H1 (cell line): ENCODE measurements at regions not wholly inside any gene's neighbourhood (a gene's known extent, or its start where the extent isn't known, plus 50 kb on each side); places are given as distances from the start of the nearest gene placed in this dataset.

Source experiments
- CTCF ChIA-PET: fragments of 300-600 bp; sonication (Branson Sonifier 250); formaldehyde crosslinking; loops from one replicate; lab custom pipeline; 2021; ENCODE audit not compliant: partially characterized antibody; lab: Charles Lee
- POLR2A ChIA-PET: fragments of 300-600 bp; sonication (Branson Sonifier 250); formaldehyde crosslinking; loops from one replicate; lab custom pipeline; 2021; ENCODE audit warnings: inconsistent platforms; ENCODE audit not compliant: partially characterized antibody; lab: Charles Lee
- DNase-seq, 2 experiments: peaks; one replicate each; pipeline versions ENCODE4 v3.0.0 to v3.0.0-alpha.2; 2010 to 2022; ENCODE audit warnings: low spot score in 2 of 2, low read depth in 1 of 2, mixed read lengths in 1 of 2
- FAIRE-seq: peaks from 2 replicates; lab custom pipeline; 2011; peaks lifted over from hg19 to GRCh38; lab: Jason Lieb, UNC
- H2AFZ ChIP-seq: 2 replicates; pipeline ENCODE4 v1.8.1; 2012; ENCODE audit warnings: low read length, inconsistent platforms
- H2AK5ac ChIP-seq: 2 replicates; pipeline ENCODE4 v1.6.1; 2013; ENCODE audit warnings: low read depth, low read length
- H2BK120ac ChIP-seq: replicated peaks from 2 replicates; pipeline ENCODE3; 2013; ENCODE audit warnings: low read depth, low read length, inconsistent platforms
- H2BK12ac ChIP-seq: 2 replicates; pipeline ENCODE4 v1.6.1; 2013; ENCODE audit warnings: low read depth, low read length
- H2BK15ac ChIP-seq: 2 replicates; pipeline ENCODE4 v1.6.1; 2013; ENCODE audit warnings: low read length
- H2BK20ac ChIP-seq: 2 replicates; pipeline ENCODE4 v1.6.1; 2013; ENCODE audit warnings: low read length
- H2BK5ac ChIP-seq: 2 replicates; pipeline ENCODE4 v1.6.1; 2013; ENCODE audit warnings: low read depth, low read length
- H3K14ac ChIP-seq: 2 replicates; pipeline ENCODE4 v1.6.1; 2013; ENCODE audit warnings: inconsistent platforms; ENCODE audit not compliant: insufficient read length
- H3K18ac ChIP-seq: 2 replicates; pipeline ENCODE4 v1.6.1; 2013; ENCODE audit warnings: low read length; ENCODE audit errors: extremely low read depth
- H3K23ac ChIP-seq: 2 replicates; pipeline ENCODE4 v1.6.1; 2013; ENCODE audit warnings: inconsistent platforms; ENCODE audit not compliant: insufficient read length
- H3K23me2 ChIP-seq: 2 replicates; pipeline ENCODE4 v1.6.1; 2013; ENCODE audit warnings: low read depth, low read length
- H3K27ac ChIP-seq: 2 replicates; pipeline ENCODE4 v1.6.1; 2011; ENCODE audit warnings: low read depth, low read length, inconsistent platforms
- H3K27me3 ChIP-seq, 4 experiments: replicated peaks in 1 of 4; 1 replicate in 1 of 4; 2 replicates in 3 of 4; pipeline versions ENCODE4 v1.6.1 to v1.8.1; 2011 to 2013; ENCODE audit warnings: low read length in 3 of 4, mild to moderate bottlenecking in 3 of 4, inconsistent platforms in 2 of 4, mixed read lengths in 2 of 4, moderate library complexity in 1 of 4; ENCODE audit not compliant: control insufficient read depth in 3 of 4, insufficient read depth in 3 of 4; ENCODE audit errors: extremely low read depth in 1 of 4
- H3K36me3 ChIP-seq, 4 experiments: 2 replicates each; pipeline versions ENCODE4 v1.6.1 to v1.8.1; 2011 to 2013; ENCODE audit warnings: mild to moderate bottlenecking in 4 of 4, low read length in 3 of 4, moderate library complexity in 2 of 4, control low read depth in 1 of 4, inconsistent platforms in 1 of 4; ENCODE audit not compliant: insufficient read depth in 4 of 4, control insufficient read depth in 2 of 4
- H3K4ac ChIP-seq: replicated peaks from 2 replicates; pipeline ENCODE3; 2013; ENCODE audit warnings: low read length, low read depth, mixed read lengths, inconsistent platforms; ENCODE audit not compliant: insufficient read length
- H3K4me1 ChIP-seq, 4 experiments: replicated peaks in 1 of 4; 1 replicate in 1 of 4; 2 replicates in 3 of 4; pipeline versions ENCODE4 v1.6.1 to v1.8.1; 2011 to 2013; ENCODE audit warnings: low read length in 3 of 4, inconsistent platforms in 2 of 4, mixed read lengths in 1 of 4; ENCODE audit not compliant: insufficient read depth in 4 of 4, control insufficient read depth in 3 of 4
- H3K4me2 ChIP-seq, 2 experiments: 2 replicates each; pipeline versions ENCODE4 v1.6.1 to v1.8.1; 2011 to 2013; ENCODE audit warnings: low read depth in 2 of 2, low read length in 2 of 2, control low read depth in 1 of 2, inconsistent platforms in 1 of 2, mild to moderate bottlenecking in 1 of 2; ENCODE audit not compliant: insufficient read depth in 1 of 2
- H3K4me3 ChIP-seq, 4 experiments: fragments of 200-600, 300-600 bp in 1 of 4; sonication (generic), shearing (Covaris generic), sonication (Bioruptor Twin) in 1 of 4; 2 replicates each; pipeline versions ENCODE4 v1.5.1 to v1.8.1; 2011 to 2016; ENCODE audit warnings: low read length in 4 of 4, low read depth in 3 of 4, control low read depth in 2 of 4, inconsistent platforms in 2 of 4, mild to moderate bottlenecking in 2 of 4, mixed read lengths in 1 of 4, moderate library complexity in 1 of 4; ENCODE audit not compliant: insufficient read depth in 2 of 4; ENCODE audit errors: extremely low read depth in 1 of 4
- H3K56ac ChIP-seq: replicated peaks from 2 replicates; pipeline ENCODE3; 2013; ENCODE audit warnings: low read depth, mild to moderate bottlenecking, mixed read lengths, low read length, inconsistent platforms; ENCODE audit not compliant: insufficient read length
- H3K79me1 ChIP-seq: 2 replicates; pipeline ENCODE4 v1.6.1; 2013; ENCODE audit warnings: low read depth, low read length, control low read depth
- H3K79me2 ChIP-seq, 2 experiments: 2 replicates each; pipeline versions ENCODE4 v1.6.1 to v1.8.1; 2012 to 2013; ENCODE audit warnings: low read length in 2 of 2, mild to moderate bottlenecking in 2 of 2, inconsistent platforms in 1 of 2; ENCODE audit not compliant: insufficient read depth in 2 of 2, control insufficient read depth in 1 of 2
- H3K9ac ChIP-seq, 4 experiments: replicated peaks in 1 of 4; 1 replicate in 1 of 4; 2 replicates in 3 of 4; pipeline versions ENCODE4 v1.6.1 to v1.8.1; 2011 to 2013; ENCODE audit warnings: low read depth in 3 of 4, low read length in 3 of 4, control low read depth in 2 of 4, mild to moderate bottlenecking in 2 of 4, moderate library complexity in 2 of 4, inconsistent platforms in 1 of 4; ENCODE audit errors: extremely low read depth in 1 of 4
- H3K9me3 ChIP-seq, 2 experiments: 2 replicates each; pipeline versions ENCODE4 v1.6.1 to v1.8.1; 2012 to 2013; ENCODE audit warnings: mild to moderate bottlenecking in 2 of 2, moderate library complexity in 2 of 2, control low read depth in 1 of 2, inconsistent platforms in 1 of 2, low read depth in 1 of 2, low read length in 1 of 2, mixed read lengths in 1 of 2; ENCODE audit not compliant: insufficient read depth in 2 of 2
- H4K20me1 ChIP-seq, 2 experiments: replicated peaks in 1 of 2; 2 replicates each; pipeline versions ENCODE3 to v1.8.1; 2011 to 2013; ENCODE audit warnings: inconsistent platforms in 2 of 2, low read length in 2 of 2, mild to moderate bottlenecking in 1 of 2; ENCODE audit not compliant: insufficient read depth in 2 of 2, control insufficient read depth in 1 of 2
- H4K5ac ChIP-seq: 2 replicates; pipeline ENCODE4 v1.6.1; 2013; ENCODE audit warnings: low read length, low read depth, mixed read lengths, inconsistent platforms; ENCODE audit not compliant: insufficient read length
- H4K8ac ChIP-seq: 2 replicates; pipeline ENCODE4 v1.8.0; 2013; ENCODE audit warnings: mild to moderate bottlenecking, moderate library complexity, low read length, inconsistent platforms; ENCODE audit not compliant: insufficient read depth; ENCODE audit errors: extremely low read depth
- H4K91ac ChIP-seq: replicated peaks from 2 replicates; pipeline ENCODE3; 2013; ENCODE audit warnings: low read length, mixed read lengths, inconsistent platforms; ENCODE audit not compliant: insufficient read length
- ATF3 ChIP-seq: IDR thresholded peaks from 2 replicates; pipeline ENCODE4 v1.6.1; 2011; ENCODE audit warnings: low read depth, mild to moderate bottlenecking, low read length; ENCODE audit not compliant: insufficient read depth
- CEBPB ChIP-seq: IDR thresholded peaks from 2 replicates; pipeline ENCODE4 v1.6.1; 2012; ENCODE audit warnings: low read depth, low read length
- CHD1 ChIP-seq: IDR thresholded peaks from 2 replicates; pipeline ENCODE4 v1.6.1; 2012; ENCODE audit warnings: low read depth, low read length, improper control_type of control experiment
- CHD2 ChIP-seq: IDR thresholded peaks from 2 replicates; pipeline ENCODE4 v1.6.1; 2012; ENCODE audit warnings: low read length, improper control_type of control experiment
- CREB1 ChIP-seq: IDR thresholded peaks from 2 replicates; pipeline ENCODE4 v1.6.1; 2012; ENCODE audit warnings: inconsistent platforms
- CTBP2 ChIP-seq: IDR thresholded peaks from 2 replicates; pipeline ENCODE4 v1.7.0; 2011; ENCODE audit warnings: borderline replicate concordance, mild to moderate bottlenecking, moderate library complexity, mixed read lengths, low read length; ENCODE audit not compliant: insufficient read depth, insufficient read length
- KDM1A ChIP-seq: fragments of 200-600, 300-600 bp; sonication (generic); IDR thresholded peaks from 2 replicates; pipeline ENCODE4 v1.7.1; 2016; ENCODE audit warnings: mild to moderate bottlenecking, low read length, borderline replicate concordance
- KDM5A ChIP-seq: fragments of 200-600 bp; IDR thresholded peaks from 2 replicates; pipeline ENCODE4 v1.7.1; 2012; ENCODE audit warnings: mild to moderate bottlenecking, low read length, inconsistent platforms, mixed read lengths
- NRF1 ChIP-seq: IDR thresholded peaks from 2 replicates; pipeline ENCODE4 v1.6.1; 2011; ENCODE audit warnings: mild to moderate bottlenecking, low read depth, low read length, improper control_type of control experiment
- POU5F1 ChIP-seq: IDR thresholded peaks from 2 replicates; pipeline ENCODE4 v1.6.1; 2011; ENCODE audit warnings: low read depth, mild to moderate bottlenecking, low read length, moderate library complexity
- RBBP5 ChIP-seq: IDR thresholded peaks from 2 replicates; pipeline ENCODE4 v1.7.1; 2012; ENCODE audit warnings: low read depth, mild to moderate bottlenecking, inconsistent platforms, low read length, moderate library complexity, borderline replicate concordance
- SAP30 ChIP-seq: fragments of 300-600 bp; sonication (generic); IDR thresholded peaks from 2 replicates; pipeline ENCODE4 v1.7.1; 2012; ENCODE audit warnings: low read length, moderate library complexity, mild to moderate bottlenecking, inconsistent platforms; ENCODE audit not compliant: insufficient read depth, insufficient replicate concordance
- SP2 ChIP-seq: IDR thresholded peaks from 2 replicates; pipeline ENCODE4 v1.6.1; 2012; ENCODE audit warnings: mild to moderate bottlenecking, low read length, inconsistent platforms
- TBP ChIP-seq: IDR thresholded peaks from 2 replicates; pipeline ENCODE4 v1.6.1; 2011; ENCODE audit warnings: low read depth, low read length, improper control_type of control experiment
- TEAD4 ChIP-seq: IDR thresholded peaks from 2 replicates; pipeline ENCODE4 v1.6.1; 2012; ENCODE audit warnings: low read depth, low read length, inconsistent platforms, mixed read lengths
- WGBS, 2 experiments: shearing (Covaris generic) in 1 of 2; methylation state at CpG; one replicate each; pipeline versions ENCODE4 v1.1.6 to v1.1.7; 2013 to 2015; ENCODE audit warnings: low lambda C conversion rate in 2 of 2, mixed read lengths in 2 of 2, inconsistent platforms in 1 of 2, low coverage in 1 of 2, missing lambda C conversion rate in 1 of 2; ENCODE audit not compliant: insufficient replicate concordance in 2 of 2, insufficient coverage in 1 of 2, insufficient read length in 1 of 2; ENCODE audit errors: extremely low coverage in 1 of 2, missing lambda C conversion rate in 1 of 2; 5-methylcytosine and 5-hydroxymethylcytosine counted together

GRCh38 chr12:24054416-24054815 is 104.9 kb upstream of the SOX5 start:
- Histone ChIP-seq H3K79me2 (no peaks in the 10 kb centered on the region), H3K23me2 (no peaks in the 10 kb centered on the region), H2BK20ac (no peak overlapping the region), H4K8ac (no peak overlapping the region), H3K18ac (no peak overlapping the region), H3K9me3 (no peaks in the 10 kb centered on the region), H3K9ac (no peak overlapping the region), H2AK5ac (no peak overlapping the region), H3K4me1 (no peaks in the 10 kb centered on the region), H3K79me1 (no peaks in the 10 kb centered on the region), H3K4me2 (no peak overlapping the region), H2BK15ac (no peak overlapping the region), H3K27me3 (peaks cover 0 to 1% (median 0%) of the 10 kb centered on the region in 4 experiments; a peak in 1 of 7 replicates), H4K5ac (no peak overlapping the region)
- FAIRE-seq (no peak), DNase-seq (no peak)
- WGBS, 2 experiments = 91% methylated on average over 3 of the region's 3 CpGs; no CpG with 5 or more reads in 1 of the 2 experiments
- CTCF ChIA-PET = no interaction called here
- POLR2A ChIA-PET = no interaction called here
- no peak for TF ChIP-seq KDM1A
- no peak for TF ChIP-seq NRF1
- no peak for TF ChIP-seq CHD2
- TF ChIP-seq CREB1 = no peak
- TF ChIP-seq ATF3 = no peak
- no peak for TF ChIP-seq POU5F1
- no peak for TF ChIP-seq CTBP2
- no peak for TF ChIP-seq SAP30
- TF ChIP-seq RBBP5 = no peak
- no peak for TF ChIP-seq KDM5A
- TF ChIP-seq CEBPB = no peak
- TF ChIP-seq CHD1 = no peak
- no peak for TF ChIP-seq TEAD4
- no peak for TF ChIP-seq SP2
- TF ChIP-seq TBP = no peak
- TF ChIP-seq, all 59 proteins: peak for 0
- Histone ChIP-seq H3K27ac (no peak overlapping the region), H2BK5ac (no peak overlapping the region), H4K20me1 (no peaks in the 10 kb centered on the region), H2AFZ (no peak overlapping the region), H3K23ac (no peak overlapping the region), H2BK120ac (no peak overlapping the region), H3K4me3 (no peak overlapping the region), H3K56ac (no peak overlapping the region), H3K36me3 (no peaks in the 10 kb centered on the region), H3K14ac (no peak overlapping the region), H4K91ac (no peak overlapping the region), H3K4ac (no peak overlapping the region), H2BK12ac (no peak overlapping the region)
